ENCODE measurements at regions not wholly inside any gene's neighbourhood (a gene's known extent, or its start where the extent isn't known, plus 50 kb on each side); places are given as distances from the start of the nearest gene placed in this dataset.

DNA sequence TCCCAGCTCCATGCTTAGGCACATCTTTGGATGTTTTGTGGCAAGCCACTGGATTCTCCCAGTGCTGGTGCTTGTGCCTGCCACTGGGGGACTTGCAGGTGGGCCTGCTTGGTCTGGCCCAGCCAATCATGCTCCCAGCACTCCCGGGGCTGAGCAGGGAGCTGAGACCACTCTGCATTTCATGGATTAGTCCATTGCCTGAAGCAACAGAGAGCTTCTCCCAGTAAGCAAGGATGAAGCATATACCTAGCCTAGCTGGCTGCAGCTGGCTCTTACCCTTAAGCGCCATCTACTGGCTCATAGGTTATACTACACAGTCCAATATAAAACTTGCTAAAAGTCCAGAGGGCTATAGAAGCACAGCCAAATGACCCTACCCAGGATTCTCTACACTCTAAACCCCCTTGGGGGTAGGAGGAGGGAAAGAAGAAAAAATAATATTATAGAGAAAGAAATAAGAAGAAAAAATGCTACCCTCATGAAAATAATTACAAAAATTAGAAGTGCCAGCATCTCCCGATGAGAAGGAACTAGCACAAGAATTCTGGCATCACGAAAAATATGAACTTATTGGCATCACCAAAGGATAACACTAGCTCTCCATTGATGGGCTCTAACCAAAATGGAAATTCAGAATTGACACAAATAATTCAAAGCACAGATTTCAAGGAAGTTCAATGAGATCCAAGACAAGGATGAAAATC lies 275.3 kb downstream of the C11orf87 start:
- H2AFZ ChIP-seq (ENCODE audit: control insufficient read depth, low read depth, low read length), result no peak overlapping the region
- no peak overlapping the region for H3K4me3 ChIP-seq
- in situ Hi-C loops (cut with MboI), result loop anchor here (5.0 to 10.0 kb wide), 2 partner anchors 912 to 995 kb away; no protein-coding TSS in a partner anchor
- H3K4me2 ChIP-seq (ENCODE audit: control insufficient read depth, insufficient read depth), result no peak overlapping the region
- no peaks in the 10 kb centered on the region; the same call in 2 of the 3 replicates for H3K9me3 ChIP-seq (replicated peaks; ENCODE audit: control insufficient read depth, insufficient read depth, low read length)
- SMC1A ChIA-PET (ENCODE audit: uncharacterized antibody, unreplicated experiment), result interaction anchor here (0.7 to 2.3 kb wide), 7 partner anchors 12 to 999 kb away, joined by 3 to 18 read pairs (median 3); no protein-coding TSS in a partner anchor
- CTCF ChIA-PET, result interaction anchor here (0.6 to 3.0 kb wide), 19 partner anchors 8 to 1210 kb away, joined by 3 to 30 read pairs (median 4); no protein-coding TSS in a partner anchor
- 26% methylated on average over 4 of the region's 4 CpGs for WGBS (ENCODE audit: insufficient coverage, insufficient replicate concordance, low lambda C conversion rate, missing lambda C conversion rate)
- H3K9ac ChIP-seq (ENCODE audit: control insufficient read depth, insufficient read depth, low read length), result no peak overlapping the region
- intact Hi-C loops (cut with micrococcal nuclease; ENCODE audit: unreplicated experiment), result loop anchor here (1.0 kb wide), 1 partner anchor 999 kb away; no protein-coding TSS in a partner anchor
- BruUV-seq (replicated peaks), result no TSS peak
- H3K36me3 ChIP-seq (ENCODE audit: control insufficient read depth in 2 of 2, insufficient read depth in 2 of 2, low read length in 1 of 2), result no peaks in the 10 kb centered on the region
- RAD21 ChIA-PET (ENCODE audit: unreplicated experiment), result interaction anchor here (1.2 to 1.8 kb wide), 3 partner anchors 13 to 999 kb away, joined by 4 to 13 read pairs (median 5); no protein-coding TSS in a partner anchor
- ATAC-seq (peak; percentile 96), FAIRE-seq (peak; percentile 82), DNase-seq (ENCODE audit: low read depth, low spot score) (no peak)
- no peaks in the 10 kb centered on the region for H3K27me3 ChIP-seq (replicated peaks in 1 of 2; ENCODE audit: control insufficient read depth in 2 of 2, insufficient read depth in 2 of 2, low read length in 1 of 2)
- no peaks in the 10 kb centered on the region for H4K20me1 ChIP-seq (ENCODE audit: control insufficient read depth, insufficient read depth)
- H3K4me1 ChIP-seq (ENCODE audit: control insufficient read depth, insufficient read depth, low read length), result no peaks in the 10 kb centered on the region
- H3K79me2 ChIP-seq (ENCODE audit: control insufficient read depth, insufficient read depth, low read length), result no peaks in the 10 kb centered on the region
- no peak overlapping the region for H3K27ac ChIP-seq (ENCODE audit: control insufficient read depth, insufficient read depth)
- no peak for TF ChIP-seq PML (IDR thresholded peaks at IDR 0.05; ENCODE audit: low read length)
- no peak for TF ChIP-seq FOS (IDR thresholded peaks at IDR 0.05; ENCODE audit: borderline replicate concordance, extremely low read depth, insufficient read length)
- TF ChIP-seq SMC3 (IDR thresholded peaks at IDR 0.05; ENCODE audit: borderline replicate concordance, low read length), result peak; percentile 60; the same call in 1 of the 2 replicates
- TF ChIP-seq, protein P1, sequence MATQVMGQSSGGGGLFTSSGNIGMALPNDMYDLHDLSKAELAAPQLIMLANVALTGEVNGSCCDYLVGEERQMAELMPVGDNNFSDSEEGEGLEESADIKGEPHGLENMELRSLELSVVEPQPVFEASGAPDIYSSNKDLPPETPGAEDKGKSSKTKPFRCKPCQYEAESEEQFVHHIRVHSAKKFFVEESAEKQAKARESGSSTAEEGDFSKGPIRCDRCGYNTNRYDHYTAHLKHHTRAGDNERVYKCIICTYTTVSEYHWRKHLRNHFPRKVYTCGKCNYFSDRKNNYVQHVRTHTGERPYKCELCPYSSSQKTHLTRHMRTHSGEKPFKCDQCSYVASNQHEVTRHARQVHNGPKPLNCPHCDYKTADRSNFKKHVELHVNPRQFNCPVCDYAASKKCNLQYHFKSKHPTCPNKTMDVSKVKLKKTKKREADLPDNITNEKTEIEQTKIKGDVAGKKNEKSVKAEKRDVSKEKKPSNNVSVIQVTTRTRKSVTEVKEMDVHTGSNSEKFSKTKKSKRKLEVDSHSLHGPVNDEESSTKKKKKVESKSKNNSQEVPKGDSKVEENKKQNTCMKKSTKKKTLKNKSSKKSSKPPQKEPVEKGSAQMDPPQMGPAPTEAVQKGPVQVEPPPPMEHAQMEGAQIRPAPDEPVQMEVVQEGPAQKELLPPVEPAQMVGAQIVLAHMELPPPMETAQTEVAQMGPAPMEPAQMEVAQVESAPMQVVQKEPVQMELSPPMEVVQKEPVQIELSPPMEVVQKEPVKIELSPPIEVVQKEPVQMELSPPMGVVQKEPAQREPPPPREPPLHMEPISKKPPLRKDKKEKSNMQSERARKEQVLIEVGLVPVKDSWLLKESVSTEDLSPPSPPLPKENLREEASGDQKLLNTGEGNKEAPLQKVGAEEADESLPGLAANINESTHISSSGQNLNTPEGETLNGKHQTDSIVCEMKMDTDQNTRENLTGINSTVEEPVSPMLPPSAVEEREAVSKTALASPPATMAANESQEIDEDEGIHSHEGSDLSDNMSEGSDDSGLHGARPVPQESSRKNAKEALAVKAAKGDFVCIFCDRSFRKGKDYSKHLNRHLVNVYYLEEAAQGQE (IDR thresholded peaks at IDR 0.05; ENCODE audit: low read depth, low read length), result no peak
- no peak for TF ChIP-seq IRF4 (IDR thresholded peaks at IDR 0.05; ENCODE audit: low read depth, low read length)
- TF ChIP-seq RAD21 (IDR thresholded peaks at IDR 0.05; ENCODE audit: insufficient read depth, low read depth, low read length), result peak; percentile 83
- TF ChIP-seq, protein P2, sequence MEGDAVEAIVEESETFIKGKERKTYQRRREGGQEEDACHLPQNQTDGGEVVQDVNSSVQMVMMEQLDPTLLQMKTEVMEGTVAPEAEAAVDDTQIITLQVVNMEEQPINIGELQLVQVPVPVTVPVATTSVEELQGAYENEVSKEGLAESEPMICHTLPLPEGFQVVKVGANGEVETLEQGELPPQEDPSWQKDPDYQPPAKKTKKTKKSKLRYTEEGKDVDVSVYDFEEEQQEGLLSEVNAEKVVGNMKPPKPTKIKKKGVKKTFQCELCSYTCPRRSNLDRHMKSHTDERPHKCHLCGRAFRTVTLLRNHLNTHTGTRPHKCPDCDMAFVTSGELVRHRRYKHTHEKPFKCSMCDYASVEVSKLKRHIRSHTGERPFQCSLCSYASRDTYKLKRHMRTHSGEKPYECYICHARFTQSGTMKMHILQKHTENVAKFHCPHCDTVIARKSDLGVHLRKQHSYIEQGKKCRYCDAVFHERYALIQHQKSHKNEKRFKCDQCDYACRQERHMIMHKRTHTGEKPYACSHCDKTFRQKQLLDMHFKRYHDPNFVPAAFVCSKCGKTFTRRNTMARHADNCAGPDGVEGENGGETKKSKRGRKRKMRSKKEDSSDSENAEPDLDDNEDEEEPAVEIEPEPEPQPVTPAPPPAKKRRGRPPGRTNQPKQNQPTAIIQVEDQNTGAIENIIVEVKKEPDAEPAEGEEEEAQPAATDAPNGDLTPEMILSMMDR (IDR thresholded peaks at IDR 0.05 in 2 of 3, conservative IDR thresholded peaks at IDR 0.05 in 1 of 3; ENCODE audit: control insufficient read depth in 2 of 3, extremely low read depth in 1 of 3, insufficient read depth in 1 of 3, low read depth in 3 of 3, low read length in 3 of 3), result peak; percentile 70 to 76 (median 75)
- TF ChIP-seq GATAD2B (conservative IDR thresholded peaks at IDR 0.05; ENCODE audit: low read depth), result no peak
- no peak for TF ChIP-seq POLR2A (IDR thresholded peaks at IDR 0.05; ENCODE audit: low read depth, low read length)
- no peak for TF ChIP-seq SP1 (IDR thresholded peaks at IDR 0.05; ENCODE audit: low read depth, low read length)
- no peak for TF ChIP-seq WRNIP1 (IDR thresholded peaks at IDR 0.05; ENCODE audit: borderline replicate concordance, low read depth, low read length)
- POLR2A ChIA-PET, result no interaction called here
